ENCODE measurements at regions not wholly inside any gene's neighbourhood (a gene's known extent, or its start where the extent isn't known, plus 50 kb on each side); places are given as distances from the start of the nearest gene placed in this dataset.

- Mint-ChIP-seq H3K36me3 (ENCODE audit: insufficient read depth, unreplicated experiment) (no peaks in the 10 kb centered on the region), H3K4me1 (ENCODE audit: insufficient read depth, unreplicated experiment) (no peaks in the 10 kb centered on the region)
These were observed 1367.0 kb downstream of the PCDH7 start for GRCh38 chr4:32087211-32087610.

DNA sequence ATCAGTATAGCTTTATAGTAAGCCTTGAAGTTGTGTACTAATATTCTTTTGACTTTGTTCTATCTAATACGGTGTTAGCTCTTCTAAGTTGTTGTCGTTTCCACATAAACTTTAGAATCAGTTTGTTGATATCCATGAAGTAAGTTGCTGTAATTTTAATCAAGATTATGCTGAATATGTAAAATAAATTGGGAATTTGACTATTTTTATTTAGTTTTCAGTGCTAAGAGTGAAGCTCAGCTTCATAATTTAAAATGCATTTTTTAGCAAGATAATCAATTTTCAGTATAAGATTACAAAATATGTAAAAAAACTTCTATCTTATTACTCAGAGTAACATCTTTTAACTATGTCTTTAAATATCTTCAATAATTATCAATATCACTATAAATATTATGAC, 1374.8 kb downstream of the PCDH7 start:
- peaks cover 8% of the 10 kb centered on the region for H3K4me1 Mint-ChIP-seq (ENCODE audit: insufficient read depth, unreplicated experiment)
- no peak overlapping the region for H3K27ac Mint-ChIP-seq (ENCODE audit: low read depth, unreplicated experiment)
- CTCF ChIA-PET = interaction anchor here (0.6 kb wide), 1 partner anchor 23 kb away, joined by 4 read pairs; no protein-coding TSS in a partner anchor
- no peak for TF ChIP-seq CTCF (IDR thresholded peaks at IDR 0.05; ENCODE audit: unreplicated experiment)
- H3K9me3 Mint-ChIP-seq (ENCODE audit: unreplicated experiment) = no peaks in the 10 kb centered on the region
- no peaks in the 10 kb centered on the region for H3K36me3 Mint-ChIP-seq (ENCODE audit: insufficient read depth, unreplicated experiment)
- intact Hi-C loops (cut with micrococcal nuclease) = no loop called here
- no peak for DNase-seq (ENCODE audit: unreplicated experiment)
- BruUV-seq (replicated peaks) = no TSS peak
- no peak overlapping the region for H3K4me3 Mint-ChIP-seq (ENCODE audit: unreplicated experiment)
- no peaks in the 10 kb centered on the region for H3K27me3 Mint-ChIP-seq (ENCODE audit: insufficient read depth, unreplicated experiment)
- POLR2A ChIA-PET = interaction anchor here (0.6 kb wide), 1 partner anchor 1222 kb away, joined by 3 read pairs; no protein-coding TSS in a partner anchor

More at GRCh38 chr4:32087211-32087610, 1367.0 kb downstream of the PCDH7 start:
- DNase-seq (ENCODE audit: unreplicated experiment) = no peak
- Mint-ChIP-seq H3K9me3 (ENCODE audit: unreplicated experiment) (peaks cover 8% of the 10 kb centered on the region), H3K27ac (ENCODE audit: low read depth, unreplicated experiment) (no peak overlapping the region), H3K4me3 (ENCODE audit: unreplicated experiment) (no peak overlapping the region), H3K27me3 (ENCODE audit: insufficient read depth, unreplicated experiment) (no peaks in the 10 kb centered on the region)
- ChIA-PET POLR2A (no interaction called here), CTCF (no interaction called here)
- intact Hi-C loops (cut with micrococcal nuclease) = no loop called here
- no TSS peak for BruUV-seq (replicated peaks)
- no peak for TF ChIP-seq CTCF (IDR thresholded peaks at IDR 0.05; ENCODE audit: unreplicated experiment)

GRCh38 chr4:32102896-32103295, 1382.7 kb downstream of the PCDH7 start:
- POLR2A ChIA-PET = interaction anchor here (0.6 kb wide), 1 partner anchor 529 kb away, joined by 3 read pairs; no protein-coding TSS in a partner anchor
- Mint-ChIP-seq H3K4me3 (ENCODE audit: unreplicated experiment) (no peak overlapping the region), H3K27ac (ENCODE audit: low read depth, unreplicated experiment) (no peak overlapping the region)

GRCh38 chr4:32106767-32107166, 1386.6 kb downstream of the PCDH7 start:
- DNase-seq (ENCODE audit: unreplicated experiment) = peak; percentile 25

More at GRCh38 chr4:32102896-32103295, 1382.7 kb downstream of the PCDH7 start:
- intact Hi-C loops (cut with micrococcal nuclease) = no loop called here
- CTCF ChIA-PET = interaction anchor here (0.6 kb wide), 1 partner anchor 173 kb away, joined by 3 read pairs; no protein-coding TSS in a partner anchor
- no peaks in the 10 kb centered on the region for H3K36me3 Mint-ChIP-seq (ENCODE audit: insufficient read depth, unreplicated experiment)
- H3K9me3 Mint-ChIP-seq (ENCODE audit: unreplicated experiment) = no peaks in the 10 kb centered on the region
- H3K4me1 Mint-ChIP-seq (ENCODE audit: insufficient read depth, unreplicated experiment) = peaks cover 13% of the 10 kb centered on the region
- no peaks in the 10 kb centered on the region for H3K27me3 Mint-ChIP-seq (ENCODE audit: insufficient read depth, unreplicated experiment)
- no peak for TF ChIP-seq CTCF (IDR thresholded peaks at IDR 0.05; ENCODE audit: unreplicated experiment)
- BruUV-seq (replicated peaks) = no TSS peak
- DNase-seq (ENCODE audit: unreplicated experiment) = no peak

More at GRCh38 chr4:32106767-32107166, 1386.6 kb downstream of the PCDH7 start:
- intact Hi-C loops (cut with micrococcal nuclease) = no loop called here
- ChIA-PET POLR2A (no interaction called here), CTCF (no interaction called here)
- Mint-ChIP-seq H3K4me3 (ENCODE audit: unreplicated experiment) (no peak overlapping the region), H3K9me3 (ENCODE audit: unreplicated experiment) (no peaks in the 10 kb centered on the region), H3K36me3 (ENCODE audit: insufficient read depth, unreplicated experiment) (no peaks in the 10 kb centered on the region), H3K27ac (ENCODE audit: low read depth, unreplicated experiment) (no peak overlapping the region), H3K4me1 (ENCODE audit: insufficient read depth, unreplicated experiment) (peaks cover 13% of the 10 kb centered on the region), H3K27me3 (ENCODE audit: insufficient read depth, unreplicated experiment) (no peaks in the 10 kb centered on the region)
- no TSS peak for BruUV-seq (replicated peaks)
- no peak for TF ChIP-seq CTCF (IDR thresholded peaks at IDR 0.05; ENCODE audit: unreplicated experiment)

Data from MCF 10A (cell line).